ENCODE measurements at regions not wholly inside any gene's neighbourhood (a gene's known extent, or its start where the extent isn't known, plus 50 kb on each side); places are given as distances from the start of the nearest gene placed in this dataset. TPM values are rescaled to one million over a fixed set of nuclear protein-coding genes. Genes with fewer than 3 reads are reported as not detected.
"Not testable (repeated sequence)": the region's sequence is repeated elsewhere in the genome, so short reads cannot be mapped to it uniquely, and the experiment has no call there.

DNA sequence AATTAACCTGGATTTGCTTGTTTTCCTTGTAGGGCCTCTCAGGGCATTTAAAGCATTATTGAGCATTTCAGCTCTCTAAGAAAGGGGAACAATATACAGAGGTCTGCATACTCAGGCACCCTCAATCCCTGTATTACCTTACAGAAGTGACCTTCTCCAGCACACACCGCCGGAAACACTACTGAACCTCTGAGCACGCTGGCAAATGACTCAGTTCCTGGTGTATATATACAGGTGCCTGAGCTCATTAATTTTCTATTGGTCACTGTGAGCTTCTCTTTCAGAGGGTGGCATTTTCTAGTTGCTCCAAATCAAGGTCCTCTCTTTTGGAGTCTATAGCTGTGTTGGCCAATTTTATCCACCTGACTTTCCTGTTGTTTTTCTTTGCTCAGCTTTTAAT is 85.2 kb upstream of the COPS8 start:
- DNase-seq = no peak

DNA sequence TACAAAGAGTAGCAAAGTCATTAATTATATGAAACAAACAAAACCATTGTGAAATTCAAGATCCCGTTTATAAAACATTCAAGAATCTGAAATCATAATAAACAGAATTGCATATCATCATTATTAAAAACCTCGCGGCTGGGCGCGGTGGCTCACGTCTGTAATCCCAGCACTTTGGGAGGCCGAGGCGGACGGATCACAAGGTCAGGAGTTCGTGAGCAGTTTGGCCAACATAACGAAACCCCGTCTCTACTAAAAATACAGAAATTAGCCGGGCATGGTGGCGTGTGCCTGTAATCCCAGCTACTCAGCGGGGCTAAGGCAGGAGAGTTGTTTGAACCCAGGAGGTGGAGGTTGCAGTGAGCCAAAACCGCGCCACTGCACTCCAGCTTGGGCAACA is 80.3 kb upstream of the COPS8 start:
- DNase-seq = not testable (repeated sequence)

DNA sequence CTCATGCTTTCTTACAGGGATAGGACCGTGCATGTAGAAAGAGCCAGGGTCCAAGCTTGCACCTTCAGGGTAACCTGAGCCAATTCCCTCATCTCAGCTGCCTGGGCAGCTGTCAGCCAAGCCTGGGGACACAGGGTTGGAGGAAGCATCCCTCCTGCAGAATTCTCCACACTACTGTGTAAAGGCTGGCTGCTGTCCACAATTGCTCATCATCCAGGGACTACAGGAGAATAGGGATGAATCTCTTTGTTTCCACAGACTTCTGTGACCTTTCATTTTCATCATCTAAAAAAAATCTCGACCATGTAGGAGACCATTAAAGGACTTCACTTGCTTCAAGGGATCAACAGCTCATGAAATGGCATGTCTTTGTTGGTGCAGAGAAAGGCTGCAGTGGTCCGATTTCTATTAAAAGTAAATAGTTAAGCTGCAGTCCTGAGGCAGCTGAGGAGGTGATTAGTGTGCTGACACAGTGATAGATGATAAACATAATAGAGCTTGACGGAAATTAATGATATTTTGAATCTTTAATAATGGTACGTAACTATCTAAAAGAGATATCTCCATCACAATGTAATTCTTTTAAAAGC is 74.4 kb upstream of the COPS8 start:
- DNase-seq = no peak

DNA sequence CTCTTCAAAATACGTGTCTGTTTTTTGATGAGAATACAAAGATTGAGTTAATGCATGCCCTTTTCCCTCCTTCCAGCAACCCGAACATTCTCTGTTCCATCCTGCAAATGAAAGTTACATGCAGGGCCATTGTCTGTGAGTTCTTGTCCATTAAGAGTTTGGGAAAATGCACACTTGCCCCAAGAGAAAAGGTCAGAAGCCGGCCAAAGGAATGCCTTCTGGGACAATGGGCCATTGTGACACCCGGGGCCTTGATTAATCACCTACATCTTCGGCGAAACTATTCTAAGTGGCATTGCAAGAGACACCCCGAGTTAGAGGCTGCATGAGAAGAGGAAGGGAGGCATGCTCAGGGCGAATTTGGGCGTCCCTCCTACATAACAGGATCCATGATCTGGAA is 73.7 kb upstream of the COPS8 start:
- no peak for DNase-seq

DNA sequence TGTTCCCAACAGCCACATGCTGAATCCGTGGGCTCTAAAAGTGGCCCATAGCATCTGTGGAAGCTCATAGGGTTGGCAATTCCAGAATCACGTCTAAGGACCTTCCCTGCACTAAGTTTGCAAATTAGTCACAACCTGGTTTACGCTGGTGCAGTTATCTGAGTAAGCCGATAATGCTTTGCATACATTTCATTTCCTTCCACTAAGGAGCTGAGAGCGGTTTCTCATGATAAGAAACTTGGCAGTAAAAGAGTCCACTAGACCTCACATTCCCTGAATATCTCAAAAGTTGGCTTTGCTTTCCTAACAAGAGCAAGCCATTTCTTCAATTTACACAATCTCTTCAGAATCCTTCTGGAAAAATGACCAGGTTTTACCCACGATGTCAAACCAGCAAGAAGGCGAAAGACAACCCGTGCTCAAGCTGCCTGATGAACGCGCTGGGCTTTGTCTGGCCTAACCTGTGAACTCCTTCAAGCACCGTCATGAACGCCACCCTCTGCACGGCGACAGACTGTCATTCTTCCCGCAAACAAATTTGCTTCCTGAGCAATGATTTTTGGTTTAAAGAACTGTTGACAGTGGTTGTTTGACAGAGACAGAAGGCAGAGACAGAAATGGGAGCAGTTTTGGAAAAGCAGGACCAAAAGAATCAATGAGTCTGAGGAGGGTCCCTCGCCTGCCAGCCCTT is 73.0 kb upstream of the COPS8 start:
- DNase-seq = no peak

DNA sequence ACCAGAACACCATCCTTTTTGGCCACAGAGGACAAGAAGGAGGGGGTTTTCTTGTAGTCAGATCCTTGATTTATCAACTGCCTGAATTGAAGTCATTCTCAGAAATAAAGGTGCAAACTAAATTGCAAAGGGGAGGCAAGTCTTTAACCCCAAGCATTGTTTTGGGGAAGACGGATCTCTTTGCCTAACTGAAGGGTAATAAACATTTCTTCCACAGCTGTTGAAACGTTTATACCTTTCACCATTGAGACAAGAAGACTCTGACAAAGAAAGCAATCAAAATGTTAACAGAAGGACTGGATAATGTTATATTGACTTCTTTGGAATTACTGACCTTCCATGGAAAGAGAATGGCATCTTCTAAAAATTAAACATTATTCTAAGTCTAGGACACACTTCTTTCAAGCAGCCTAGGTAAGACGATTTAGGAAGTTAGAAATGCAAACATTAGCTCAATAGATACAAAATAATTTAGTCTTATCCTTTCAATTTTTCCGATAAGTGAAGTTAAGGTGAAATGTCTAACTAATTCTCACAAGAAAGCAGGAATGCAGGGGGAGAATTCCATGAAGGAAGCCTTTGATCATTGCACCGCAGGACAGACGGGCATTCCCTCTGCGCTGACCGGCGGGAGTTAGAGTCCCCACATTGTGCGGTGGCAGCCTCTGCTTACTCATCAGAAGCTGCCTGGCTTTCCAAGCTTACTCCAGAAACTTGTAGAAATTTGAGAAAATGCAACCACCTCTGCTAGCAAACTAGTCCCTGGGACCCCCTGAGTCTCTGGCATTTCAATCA is 69.4 kb upstream of the COPS8 start:
- DNase-seq = no peak

DNA sequence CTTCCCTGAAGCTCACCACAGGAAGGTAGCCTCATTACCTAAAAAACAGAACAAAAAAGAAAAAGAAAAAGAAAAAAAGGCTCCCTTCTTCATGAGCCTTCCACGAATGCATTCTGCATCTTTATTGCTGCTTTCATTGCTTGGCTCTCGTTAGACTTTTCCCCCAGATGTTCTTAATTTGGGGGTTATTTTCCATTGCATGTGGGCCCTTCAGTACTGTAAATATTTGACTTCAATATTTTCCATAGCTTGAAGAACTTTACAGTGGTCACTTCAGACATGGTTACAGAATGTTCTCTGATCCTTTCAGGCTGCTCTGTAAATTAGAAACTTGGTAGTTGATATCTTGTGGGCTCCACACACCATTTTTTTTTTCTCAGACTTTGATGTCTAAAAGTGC is 65.6 kb upstream of the COPS8 start:
- DNase-seq = no peak

DNA sequence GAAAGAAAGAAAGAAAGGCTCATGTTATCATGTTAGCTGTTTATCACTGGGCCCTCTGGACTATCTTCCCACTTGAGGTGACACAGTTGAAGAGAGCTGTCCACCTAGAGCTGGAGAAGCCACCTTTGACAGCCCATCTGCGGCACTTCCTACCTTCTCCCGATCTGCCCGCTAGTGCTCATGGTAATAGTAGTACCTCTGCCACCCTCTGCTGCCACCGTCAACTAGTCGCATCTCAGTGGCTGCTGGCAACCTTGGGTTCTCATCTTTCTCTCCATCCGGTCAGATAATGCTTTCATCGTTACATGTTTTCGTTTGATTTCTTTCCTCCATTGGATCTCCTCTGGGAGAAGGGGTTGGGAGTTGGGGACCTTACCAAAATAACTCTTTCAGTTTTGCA is 63.2 kb upstream of the COPS8 start:
- DNase-seq = no peak

DNA sequence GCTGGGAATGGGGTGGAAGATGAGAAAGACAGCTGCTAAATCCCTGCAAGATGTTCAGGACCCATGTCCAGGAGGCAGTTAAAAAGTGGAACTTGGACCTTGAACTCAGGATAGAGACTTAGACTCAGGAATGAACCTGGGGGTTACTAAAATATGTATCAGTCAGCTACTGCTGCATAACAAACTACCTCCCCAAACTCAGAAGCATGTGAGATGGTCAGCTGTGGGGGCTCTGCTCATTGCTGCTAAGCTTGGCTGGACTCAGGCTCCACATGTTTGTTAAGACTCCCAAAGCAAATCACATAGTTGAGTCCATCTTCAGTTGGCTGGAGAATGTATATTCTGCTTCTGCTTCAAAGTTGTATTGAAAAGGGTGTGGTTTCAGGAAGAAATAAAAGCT is 61.4 kb upstream of the COPS8 start:
- no peak for DNase-seq

DNA sequence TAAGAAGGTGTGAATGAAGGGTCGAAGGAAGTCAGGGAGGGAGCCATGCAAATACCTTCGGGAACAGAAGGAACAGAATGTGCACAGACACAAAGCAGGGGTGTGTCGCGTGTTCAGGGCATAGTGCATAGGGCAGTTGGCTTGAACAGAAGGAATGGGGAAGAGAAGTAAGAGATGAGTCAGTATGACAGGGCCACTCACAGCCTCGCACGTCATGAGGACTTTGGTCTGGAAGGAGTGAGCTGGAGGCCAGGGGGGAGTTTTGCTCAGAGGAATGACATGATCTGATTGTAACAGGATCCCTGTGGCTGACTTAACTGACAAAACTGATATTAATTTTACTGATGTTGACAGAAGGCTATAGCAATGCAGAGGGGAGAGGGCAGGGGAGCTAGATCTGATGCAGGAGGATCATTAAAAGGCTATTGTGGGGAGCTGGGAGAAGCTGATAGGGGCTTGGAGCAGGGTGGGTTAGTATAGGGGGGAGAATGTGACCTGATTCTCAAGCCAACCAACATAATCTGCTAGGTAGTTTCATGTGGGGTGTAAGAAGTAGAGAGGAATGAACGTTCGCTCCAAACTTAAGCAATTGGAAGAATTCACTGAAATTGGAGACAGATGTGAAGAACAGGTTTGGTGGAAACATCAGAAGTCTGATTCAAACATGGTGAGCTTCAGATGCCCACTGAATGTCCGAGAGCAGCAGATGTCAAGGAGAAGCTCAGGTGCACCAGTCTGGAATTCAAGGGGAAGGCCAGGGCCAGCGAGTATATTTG is 60.4 kb upstream of the COPS8 start:
- DNase-seq = no peak

DNA sequence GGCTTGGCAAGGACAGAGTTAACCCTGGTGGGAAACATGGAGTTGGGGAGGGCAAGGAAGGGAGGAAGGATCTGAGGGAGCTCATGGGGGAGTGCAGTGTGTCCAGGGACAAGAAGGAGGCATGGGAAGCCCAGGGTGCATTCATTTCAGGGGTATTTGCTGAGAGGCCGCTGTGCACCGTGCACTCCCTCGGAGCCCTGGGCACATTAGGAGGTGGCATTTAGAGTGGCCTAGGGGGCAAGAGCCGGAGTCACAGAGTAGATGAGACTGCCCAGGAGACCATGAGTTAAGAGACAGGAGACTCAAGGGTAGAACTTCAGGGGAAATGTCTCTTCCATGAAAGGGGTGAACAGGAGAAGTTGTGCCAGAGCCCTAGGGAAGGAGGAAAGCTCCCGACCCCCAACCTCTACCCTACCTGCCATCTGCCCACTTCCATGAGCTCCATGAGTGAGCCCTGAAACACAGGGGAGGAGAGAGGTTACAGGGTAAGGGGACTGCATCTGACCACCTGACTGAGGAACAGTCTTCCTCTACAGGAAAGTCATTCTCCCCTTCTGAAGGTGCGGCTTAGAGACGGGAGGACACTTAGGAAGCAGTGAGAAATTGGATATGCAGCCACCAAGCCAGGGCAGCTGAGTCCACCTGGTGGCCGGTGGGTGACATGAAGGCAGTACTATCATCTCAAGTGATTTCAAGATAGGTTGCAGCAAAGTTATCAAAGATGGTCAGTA is 58.5 kb upstream of the COPS8 start:
- DNase-seq = peak; percentile 32

DNA sequence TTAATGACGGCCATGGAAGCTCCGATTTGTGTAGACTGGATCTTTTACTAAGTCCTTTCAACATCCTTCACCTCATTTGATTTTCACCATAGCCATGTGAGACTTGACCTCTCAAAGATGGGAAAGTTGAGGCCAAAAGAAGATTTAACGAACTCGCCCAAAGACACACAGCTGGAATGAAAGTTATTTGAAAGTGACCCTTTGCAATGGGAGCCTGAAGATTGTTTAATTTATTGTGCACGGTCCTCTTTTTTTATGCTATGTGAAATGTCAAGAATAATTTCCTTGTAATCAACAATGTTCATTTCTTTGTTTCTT is 58.0 kb upstream of the COPS8 start:
- no peak for DNase-seq

DNA sequence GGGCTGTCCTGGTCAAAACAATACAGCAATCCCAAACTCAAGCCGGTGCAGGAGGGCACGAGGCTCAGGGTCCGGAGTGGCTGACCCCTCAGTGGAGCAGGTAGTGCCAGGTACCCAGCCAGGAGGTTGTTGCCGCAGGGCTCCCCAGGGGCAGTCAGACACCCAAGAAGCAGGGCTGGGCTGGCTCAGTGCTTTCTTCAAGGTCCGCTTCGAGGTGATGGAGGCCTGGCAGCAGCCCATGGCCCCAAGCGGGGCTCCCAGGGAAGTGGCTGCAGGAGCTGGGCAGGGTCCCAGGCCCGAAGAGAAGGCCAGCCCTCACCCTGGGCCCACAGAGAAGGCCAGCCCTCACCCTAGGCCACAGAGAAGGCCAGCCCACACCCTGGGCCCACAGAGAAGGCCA is 55.3 kb upstream of the COPS8 start:
- no peak for DNase-seq

DNA sequence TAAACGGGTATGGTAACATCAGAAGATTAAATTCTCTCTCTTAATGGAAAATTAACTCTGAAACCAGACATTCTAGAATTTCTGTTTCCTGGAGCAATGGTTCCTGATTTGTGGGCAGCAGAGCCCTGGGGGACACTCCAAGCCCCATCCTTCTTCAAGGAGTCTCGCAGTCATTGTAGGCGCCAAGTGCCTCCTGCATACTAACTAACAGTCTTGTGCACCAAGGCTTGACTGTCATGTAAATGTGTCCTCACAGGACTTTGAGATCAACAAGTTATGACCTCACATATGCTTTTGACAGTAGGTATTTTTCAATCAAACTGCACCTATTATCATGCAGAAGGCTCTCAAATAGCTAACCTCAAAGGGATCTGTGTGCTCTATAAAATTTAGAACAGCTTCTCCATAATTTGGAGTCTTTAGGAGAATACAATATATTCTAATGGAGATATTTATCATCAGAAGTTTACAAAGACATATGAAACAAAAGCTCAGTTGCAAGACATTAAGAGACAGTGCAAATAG is 52.1 kb upstream of the COPS8 start:
- DNase-seq = no peak

DNA sequence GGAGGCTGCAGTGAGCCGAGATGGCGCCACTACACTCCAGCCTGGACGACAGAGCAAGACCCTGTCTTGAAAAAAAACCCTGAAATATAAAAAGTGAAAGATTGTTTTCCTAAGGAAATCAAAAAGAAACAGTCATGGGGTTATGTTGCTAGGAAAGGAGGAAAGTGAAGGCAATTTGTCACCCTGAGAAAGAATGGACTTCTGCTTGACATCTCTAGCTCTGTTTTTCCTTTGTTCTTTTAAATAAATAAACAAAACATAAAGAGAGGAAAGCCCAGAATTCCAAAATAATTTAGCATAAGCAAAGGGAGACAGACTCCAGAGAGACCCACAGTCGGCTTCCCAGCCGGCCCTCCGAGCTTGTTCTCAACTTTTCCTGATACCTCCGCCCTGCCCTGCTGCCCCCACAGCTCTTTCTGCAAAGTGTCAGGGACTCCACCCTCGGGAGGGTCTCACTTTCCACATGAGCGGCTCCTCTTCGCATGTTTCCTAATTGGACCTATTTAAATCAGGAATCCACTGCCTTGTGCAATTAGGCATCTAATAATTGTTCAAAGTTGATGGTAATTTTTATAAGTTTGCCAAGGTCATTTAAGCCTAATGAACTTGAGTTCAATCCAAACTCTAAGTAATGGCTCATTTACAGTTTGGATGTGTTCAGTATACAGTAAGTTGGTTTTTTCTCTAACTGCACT is 49.8 kb upstream of the COPS8 start:
- no peak for DNase-seq

Small RNA genes lying in the stretch of these regions (small RNA-seq; reads per million reads assigned to genes)
- gene RNU6-1051P = not detected
